Endothelial cell (in vitro differentiated cells): ENCODE measurements at regions not wholly inside any gene's neighbourhood (a gene's known extent, or its start where the extent isn't known, plus 50 kb on each side); places are given as distances from the start of the nearest gene placed in this dataset.

ENCODE experiments used
- DNase-seq: peaks from one replicate; pipeline ENCODE4 v3.0.0; 2021; ENCODE audit warnings: low spot score
- H3K27ac Mint-ChIP-seq: one replicate; pipeline ENCODE4 v1.8.0; 2021; ENCODE audit warnings: mixed read lengths, inconsistent platforms; ENCODE audit not compliant: unreplicated experiment
- H3K27me3 Mint-ChIP-seq: one replicate; pipeline ENCODE4 v1.8.0; 2021; ENCODE audit warnings: mild to moderate bottlenecking, moderate library complexity, mixed read lengths, inconsistent platforms; ENCODE audit not compliant: unreplicated experiment
- H3K36me3 Mint-ChIP-seq: one replicate; pipeline ENCODE4 v1.8.0; 2021; ENCODE audit warnings: mild to moderate bottlenecking, low read depth, mixed read lengths, inconsistent platforms; ENCODE audit not compliant: unreplicated experiment
- H3K4me1 Mint-ChIP-seq: one replicate; pipeline ENCODE4 v1.8.0; 2021; ENCODE audit warnings: mild to moderate bottlenecking, mixed read lengths, inconsistent platforms; ENCODE audit not compliant: unreplicated experiment
- H3K4me3 Mint-ChIP-seq: one replicate; pipeline ENCODE4 v1.8.0; 2021; ENCODE audit warnings: mild to moderate bottlenecking, mixed read lengths, inconsistent platforms; ENCODE audit not compliant: unreplicated experiment
- H3K9me3 Mint-ChIP-seq: one replicate; pipeline ENCODE4 v1.8.0; 2021; ENCODE audit warnings: mixed read lengths, inconsistent platforms; ENCODE audit not compliant: unreplicated experiment
- TF ChIP-seq, protein P1 (sequence below): fragments of 200-600 bp; sonication (generic); IDR thresholded peaks from one replicate; pipeline ENCODE4 v1.5.0; 2021; ENCODE audit warnings: antibody characterized with exemption; ENCODE audit not compliant: unreplicated experiment

DNA sequence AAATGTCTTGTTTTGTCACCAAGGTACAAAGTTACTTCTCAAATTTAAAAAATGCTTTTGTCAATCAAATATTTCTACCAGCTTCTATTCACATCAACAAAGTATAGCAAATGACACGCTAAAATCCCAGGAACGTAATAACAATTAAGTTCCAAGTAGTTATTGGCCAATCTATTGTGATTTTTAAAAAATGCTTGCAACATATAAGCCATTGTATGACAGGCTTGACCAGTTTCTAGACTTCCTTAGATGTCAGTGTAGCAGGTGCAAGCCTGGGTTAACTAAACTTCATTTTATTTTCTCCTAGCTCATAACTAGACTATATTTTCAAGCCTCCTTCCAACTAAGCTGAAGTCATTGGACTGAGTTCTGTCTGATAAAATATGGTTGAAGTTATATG, 494.5 kb upstream of the PKN2 start:
- no peak for DNase-seq
- peaks cover 10% of the 10 kb centered on the region for H3K4me1 Mint-ChIP-seq
- H3K27ac Mint-ChIP-seq: no peak overlapping the region
- TF ChIP-seq, protein P1, sequence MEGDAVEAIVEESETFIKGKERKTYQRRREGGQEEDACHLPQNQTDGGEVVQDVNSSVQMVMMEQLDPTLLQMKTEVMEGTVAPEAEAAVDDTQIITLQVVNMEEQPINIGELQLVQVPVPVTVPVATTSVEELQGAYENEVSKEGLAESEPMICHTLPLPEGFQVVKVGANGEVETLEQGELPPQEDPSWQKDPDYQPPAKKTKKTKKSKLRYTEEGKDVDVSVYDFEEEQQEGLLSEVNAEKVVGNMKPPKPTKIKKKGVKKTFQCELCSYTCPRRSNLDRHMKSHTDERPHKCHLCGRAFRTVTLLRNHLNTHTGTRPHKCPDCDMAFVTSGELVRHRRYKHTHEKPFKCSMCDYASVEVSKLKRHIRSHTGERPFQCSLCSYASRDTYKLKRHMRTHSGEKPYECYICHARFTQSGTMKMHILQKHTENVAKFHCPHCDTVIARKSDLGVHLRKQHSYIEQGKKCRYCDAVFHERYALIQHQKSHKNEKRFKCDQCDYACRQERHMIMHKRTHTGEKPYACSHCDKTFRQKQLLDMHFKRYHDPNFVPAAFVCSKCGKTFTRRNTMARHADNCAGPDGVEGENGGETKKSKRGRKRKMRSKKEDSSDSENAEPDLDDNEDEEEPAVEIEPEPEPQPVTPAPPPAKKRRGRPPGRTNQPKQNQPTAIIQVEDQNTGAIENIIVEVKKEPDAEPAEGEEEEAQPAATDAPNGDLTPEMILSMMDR: no peak
- no peak overlapping the region for H3K4me3 Mint-ChIP-seq
- no peaks in the 10 kb centered on the region for H3K9me3 Mint-ChIP-seq
- no peaks in the 10 kb centered on the region for H3K36me3 Mint-ChIP-seq
- no peaks in the 10 kb centered on the region for H3K27me3 Mint-ChIP-seq

DNA sequence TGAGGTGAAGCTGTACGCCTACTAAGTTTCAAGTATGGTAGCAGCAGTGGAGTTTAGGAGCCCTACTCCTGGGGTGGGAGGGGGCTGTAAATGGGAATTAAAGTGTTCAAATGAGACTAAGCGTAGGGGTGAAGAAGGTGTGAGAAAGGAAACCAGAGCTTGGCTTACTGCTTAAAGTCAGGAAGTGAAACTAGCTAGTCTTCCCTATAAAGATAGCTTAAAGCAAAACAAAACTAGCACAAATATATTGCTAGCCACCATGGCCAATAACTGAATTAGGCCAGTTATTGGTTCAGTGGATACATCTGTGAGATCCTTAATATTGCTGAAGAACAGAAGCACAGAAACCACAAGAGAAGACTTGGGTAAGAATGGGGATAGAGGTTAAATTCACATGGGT, 492.2 kb upstream of the PKN2 start:
- no peak for DNase-seq
- Mint-ChIP-seq H3K9me3 (no peaks in the 10 kb centered on the region), H3K36me3 (no peaks in the 10 kb centered on the region), H3K4me3 (no peak overlapping the region), H3K27ac (no peak overlapping the region), H3K4me1 (peaks cover 10% of the 10 kb centered on the region), H3K27me3 (no peaks in the 10 kb centered on the region)
- TF ChIP-seq, protein P1: no peak

DNA sequence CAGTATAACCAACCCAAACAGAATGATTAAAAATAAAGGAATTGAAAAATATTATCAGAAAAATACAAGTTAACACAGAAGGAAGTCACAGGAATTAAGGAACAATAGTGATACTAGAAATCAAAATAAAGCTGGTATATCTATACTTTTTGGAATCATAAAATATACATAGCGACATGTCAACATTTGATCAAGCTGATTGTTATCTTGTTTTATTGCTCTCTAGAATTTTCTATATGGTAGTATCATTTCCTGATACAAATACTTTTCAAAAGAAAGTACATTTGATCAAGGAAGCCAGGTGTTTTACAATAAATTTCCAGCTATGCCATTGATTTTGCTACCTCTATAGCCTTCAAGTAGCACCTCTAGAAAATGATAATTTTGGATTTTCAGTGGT, 489.5 kb upstream of the PKN2 start:
- no peak overlapping the region for H3K27ac Mint-ChIP-seq
- H3K27me3 Mint-ChIP-seq: no peaks in the 10 kb centered on the region
- peaks cover 10% of the 10 kb centered on the region for H3K4me1 Mint-ChIP-seq
- TF ChIP-seq, protein P1: no peak
- no peaks in the 10 kb centered on the region for H3K36me3 Mint-ChIP-seq
- H3K9me3 Mint-ChIP-seq: no peaks in the 10 kb centered on the region
- H3K4me3 Mint-ChIP-seq: no peak overlapping the region
- no peak for DNase-seq

DNA sequence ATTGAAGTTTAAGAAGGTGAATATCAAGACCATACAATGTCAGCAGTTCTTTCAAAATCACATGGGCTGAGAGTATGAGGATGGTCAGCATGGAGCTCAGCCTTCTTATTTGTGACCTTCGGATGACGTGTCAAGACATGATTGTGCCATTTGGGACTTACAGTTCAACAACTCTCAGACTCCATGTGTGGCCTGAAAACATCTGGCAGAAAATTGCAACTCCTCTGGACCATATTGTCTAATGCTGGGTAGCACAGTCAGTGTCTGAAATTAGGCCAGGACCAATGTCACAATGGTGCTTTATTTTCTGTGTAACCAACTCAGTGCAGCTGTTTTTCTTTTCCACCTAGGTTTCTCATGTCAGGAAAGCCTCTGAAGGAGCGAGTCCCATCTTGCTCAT, 483.5 kb upstream of the PKN2 start:
- TF ChIP-seq, protein P1: no peak
- no peak for DNase-seq
- H3K4me1 Mint-ChIP-seq: no peaks in the 10 kb centered on the region
- H3K9me3 Mint-ChIP-seq: no peaks in the 10 kb centered on the region
- H3K27me3 Mint-ChIP-seq: no peaks in the 10 kb centered on the region
- no peak overlapping the region for H3K4me3 Mint-ChIP-seq
- no peak overlapping the region for H3K27ac Mint-ChIP-seq
- H3K36me3 Mint-ChIP-seq: no peaks in the 10 kb centered on the region

DNA sequence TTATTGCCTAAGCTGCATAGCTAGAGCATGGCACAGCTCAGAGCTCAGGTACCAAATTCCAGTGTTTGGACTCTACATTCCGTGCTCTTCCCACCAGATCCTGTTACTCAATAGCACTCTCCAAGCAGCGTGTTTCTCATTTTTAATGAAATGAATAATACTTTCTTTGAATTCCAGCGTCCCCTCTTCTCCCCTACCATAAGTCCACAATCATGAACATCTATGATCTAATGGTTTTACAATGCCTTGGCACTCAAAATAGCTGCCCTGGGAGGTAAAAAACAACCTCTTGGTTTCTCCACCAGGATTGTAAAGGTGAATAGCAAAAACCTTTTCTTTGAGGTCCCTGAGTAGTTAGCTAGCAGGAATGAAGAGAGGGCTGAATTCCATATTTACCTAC, 480.0 kb upstream of the PKN2 start:
- no peaks in the 10 kb centered on the region for H3K9me3 Mint-ChIP-seq
- TF ChIP-seq, protein P1: no peak
- H3K27ac Mint-ChIP-seq: no peak overlapping the region
- H3K27me3 Mint-ChIP-seq: no peaks in the 10 kb centered on the region
- no peaks in the 10 kb centered on the region for H3K4me1 Mint-ChIP-seq
- H3K4me3 Mint-ChIP-seq: no peak overlapping the region
- H3K36me3 Mint-ChIP-seq: no peaks in the 10 kb centered on the region
- DNase-seq: no peak
